K562 (cell line): ENCODE measurements at regions not wholly inside any gene's neighbourhood (a gene's known extent, or its start where the extent isn't known, plus 50 kb on each side); places are given as distances from the start of the nearest gene placed in this dataset.
A peak's percentile ranks its signal among the peaks of the same experiment; 100 is the strongest.

Experiments
- ATAC-seq: fragments of 200-7000 bp; cut with Tn5 transposase; 3 replicates; pipeline ENCODE4 v1.9.1; 2020; ENCODE audit warnings: moderate library complexity
- BruUV-seq: library from RNA; stranded (reverse); fragments of 400-500 nt; replicated peaks from 2 replicates; lab custom pipeline; 2021; lab: Mats Ljungman, UMichigan
- CTCF ChIA-PET: fragments of 300-600 bp; formaldehyde crosslinking; extraction: SDS; loops from one replicate; lab custom pipeline; 2021; ENCODE audit warnings: low intra/inter-chr PET ratio; lab: Yijun Ruan, JAX
- POLR2A ChIA-PET: fragments of 300-600, 350-650 bp; sonication (Branson Sonifier 250); formaldehyde crosslinking; extraction: SDS; loops from one replicate; lab custom pipeline; 2021; ENCODE audit warnings: antibody characterized with exemption, inconsistent platforms; lab: Yijun Ruan, JAX
- DNase-seq, 4 experiments: peaks; one replicate each; pipeline versions ENCODE4 v3.0.0 to v3.0.0-alpha.2; 2011 to 2018; ENCODE audit warnings: low spot score in 3 of 4, mixed read lengths in 3 of 4; ENCODE audit errors: extremely low read depth in 1 of 4
- FAIRE-seq: peaks from 2 replicates; lab custom pipeline; 2011; peaks lifted over from hg19 to GRCh38; lab: Jason Lieb, UNC
- H2AFZ ChIP-seq: 2 replicates; pipeline ENCODE4 v1.6.0; 2011; ENCODE audit warnings: low read depth, low read length, control low read depth, inconsistent platforms
- H3K27ac ChIP-seq: fragments of 200-600 bp; 3 replicates; pipeline ENCODE4 v1.8.0; 2011; ENCODE audit warnings: low read depth, mild to moderate bottlenecking, control low read depth, inconsistent platforms, low read length, moderate library complexity, mixed read lengths; ENCODE audit errors: extremely low read depth
- H3K27me3 ChIP-seq, 2 experiments: fragments of 300-600 bp in 1 of 2; 2 replicates in 1 of 2; 3 replicates in 1 of 2; pipeline versions ENCODE4 v1.6.0 to v1.8.0; 2011; ENCODE audit warnings: inconsistent platforms in 2 of 2, low read length in 2 of 2, mild to moderate bottlenecking in 1 of 2, mixed read lengths in 1 of 2, moderate library complexity in 1 of 2; ENCODE audit not compliant: control insufficient read depth in 2 of 2, insufficient read depth in 2 of 2
- H3K36me3 ChIP-seq: fragments of 300-600 bp; 3 replicates; pipeline ENCODE4 v1.8.0; 2011; ENCODE audit warnings: mild to moderate bottlenecking, low read length, inconsistent platforms; ENCODE audit not compliant: control insufficient read depth, insufficient read depth
- H3K4me1 ChIP-seq, 2 experiments: fragments of 200-600 bp in 1 of 2; replicated peaks in 1 of 2; 2 replicates in 1 of 2; 3 replicates in 1 of 2; pipeline versions ENCODE4 v1.5.1 to v1.8.0; 2011; ENCODE audit warnings: inconsistent platforms in 2 of 2, low read length in 2 of 2, mild to moderate bottlenecking in 1 of 2, mixed read lengths in 1 of 2, moderate library complexity in 1 of 2; ENCODE audit not compliant: control insufficient read depth in 2 of 2, insufficient read depth in 2 of 2
- H3K4me2 ChIP-seq: 2 replicates; pipeline ENCODE4 v1.6.1; 2011; ENCODE audit warnings: low read length, control low read depth, inconsistent platforms, mixed read lengths; ENCODE audit not compliant: insufficient read depth
- H3K4me3 ChIP-seq: fragments of 200-600 bp; sonication (generic), shearing (Covaris generic); 2 replicates; pipeline ENCODE4 v1.5.1; 2016; ENCODE audit warnings: control low read depth, inconsistent platforms
- H3K79me2 ChIP-seq: fragments of 200-600 bp; 3 replicates; pipeline ENCODE4 v1.8.0; 2011; ENCODE audit warnings: low read length, inconsistent platforms; ENCODE audit not compliant: control insufficient read depth, insufficient read depth
- H3K9ac ChIP-seq, 2 experiments: 2 replicates each; pipeline versions ENCODE4 v1.6.0 to v1.6.1; 2011; ENCODE audit warnings: low read depth in 2 of 2, low read length in 2 of 2, control low read depth in 1 of 2, inconsistent platforms in 1 of 2, mild to moderate bottlenecking in 1 of 2, mixed read lengths in 1 of 2; ENCODE audit not compliant: insufficient read depth in 1 of 2
- H3K9me1 ChIP-seq: one replicate; pipeline ENCODE4 v1.6.0; 2011; ENCODE audit warnings: inconsistent platforms, mild to moderate bottlenecking, low read length, moderate library complexity; ENCODE audit not compliant: control insufficient read depth, insufficient read depth
- H3K9me3 ChIP-seq: replicated peaks from 2 replicates; pipeline ENCODE4 v1.5.1; 2011; ENCODE audit warnings: low read depth, low read length, inconsistent platforms; ENCODE audit not compliant: control insufficient read depth, insufficient read depth
- H4K20me1 ChIP-seq: replicated peaks from 2 replicates; pipeline ENCODE4 v1.6.1; 2011; ENCODE audit warnings: low read length, inconsistent platforms, mixed read lengths; ENCODE audit not compliant: control insufficient read depth, insufficient read depth
- MAFK ChIP-seq: IDR thresholded peaks from 2 replicates; pipeline ENCODE4 v1.6.1; 2011; ENCODE audit warnings: low read length, improper control_type of control experiment
- MAZ ChIP-seq, 2 experiments: fragments of 450-650 bp in 1 of 2; sonication (generic) in 1 of 2; formaldehyde crosslinking; IDR thresholded peaks in 1 of 2; conservative IDR thresholded peaks in 1 of 2; 2 replicates each; pipeline versions ENCODE4 v1.4.0 to v1.5.0; 2020; ENCODE audit warnings: mild to moderate bottlenecking in 1 of 2, missing genetic modification reagents in 1 of 2
- MTF1 ChIP-seq: fragments of 250-450 bp; sonication (Bioruptor Pico); IDR thresholded peaks from 2 replicates; pipeline ENCODE4 v1.9.0; 2021; ENCODE audit warnings: moderate library complexity, mild to moderate bottlenecking, inconsistent platforms, borderline replicate concordance
- MXI1 ChIP-seq: IDR thresholded peaks from 2 replicates; pipeline ENCODE4 v1.6.1; 2011; ENCODE audit warnings: low read depth, mild to moderate bottlenecking, improper control_type of control experiment, low read length
- NBN ChIP-seq: fragments of 450-650 bp; IDR thresholded peaks from 2 replicates; pipeline ENCODE4 v1.6.1; 2016; ENCODE audit warnings: low read depth, mild to moderate bottlenecking
- ZSCAN32 ChIP-seq: fragments of 450-650 bp; formaldehyde crosslinking; IDR thresholded peaks from 2 replicates; pipeline ENCODE4 v1.4.0; 2020; ENCODE audit warnings: mild to moderate bottlenecking, moderate library complexity
- WGBS: fragments of 100-300 bp; shearing (Covaris generic); methylation state at CpG from one replicate; pipeline ENCODE4 v1.1.6; 2016; ENCODE audit warnings: low coverage, mixed read lengths; ENCODE audit not compliant: insufficient coverage; ENCODE audit errors: missing lambda C conversion rate; 5-methylcytosine and 5-hydroxymethylcytosine counted together
- in situ Hi-C: fragments of 300-500 bp; cut with MboI; formaldehyde crosslinking; loops from 4 replicates; pipeline ENCODE4 v1.15.0; 2018; ENCODE audit warnings: inconsistent platforms, mixed read lengths
- intact Hi-C: fragments of 100-400 bp; cut with micrococcal nuclease; formaldehyde crosslinking; loops from 2 replicates; pipeline ENCODE4 v1.14.2; 2022

GRCh38 chr12:73083736-73084135, 811.6 kb downstream of the TRHDE start:
- H3K36me3 ChIP-seq = no peaks in the 10 kb centered on the region
- no peak overlapping the region for H3K9ac ChIP-seq
- H3K9me1 ChIP-seq = no peaks in the 10 kb centered on the region
- WGBS = 4% methylated on average over 1 of the region's 1 CpG
- no peak overlapping the region for H3K4me3 ChIP-seq
- ChIA-PET CTCF (no interaction called here), POLR2A (no interaction called here)
- BruUV-seq = no TSS peak
- no peaks in the 10 kb centered on the region for H3K9me3 ChIP-seq
- intact Hi-C loops (no loop called here), in situ Hi-C loops (no loop called here)
- no peaks in the 10 kb centered on the region for H3K4me1 ChIP-seq
- no peak overlapping the region for H3K4me2 ChIP-seq
- H2AFZ ChIP-seq = no peak overlapping the region
- DNase-seq (no peak), FAIRE-seq (no peak), ATAC-seq (no peak)
- no peaks in the 10 kb centered on the region for H4K20me1 ChIP-seq
- peak; percentile 21; the same call in 1 of the 2 replicates for TF ChIP-seq MAFK
- no peak for TF ChIP-seq MXI1
- H3K27ac ChIP-seq = no peak overlapping the region
- H3K79me2 ChIP-seq = no peaks in the 10 kb centered on the region
- no peaks in the 10 kb centered on the region for H3K27me3 ChIP-seq

DNA sequence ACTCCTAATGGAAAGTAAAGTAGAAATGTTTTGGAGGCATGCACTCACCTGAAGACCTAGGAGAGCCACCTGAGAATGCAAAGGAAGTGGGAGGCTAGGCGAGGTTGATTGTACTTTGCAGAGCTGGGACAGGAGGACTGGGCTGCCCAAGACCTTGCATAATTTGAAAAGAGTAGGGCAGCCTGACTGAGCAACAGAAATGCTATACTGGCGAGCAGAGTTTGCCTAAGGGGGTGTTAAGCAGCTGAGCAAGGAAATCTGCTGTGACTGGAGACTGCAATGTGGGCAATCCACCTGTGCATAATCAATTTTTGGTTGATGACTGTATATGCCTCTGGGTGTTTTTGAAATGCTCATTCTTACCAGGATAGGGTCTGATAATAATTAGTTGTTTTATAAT, 834.1 kb downstream of the TRHDE start:
- Histone ChIP-seq H2AFZ (no peak overlapping the region), H3K27me3 (no peaks in the 10 kb centered on the region), H3K4me3 (no peak overlapping the region), H3K79me2 (no peaks in the 10 kb centered on the region), H3K9ac (no peak overlapping the region), H3K4me2 (no peak overlapping the region), H3K9me1 (no peaks in the 10 kb centered on the region), H3K9me3 (no peaks in the 10 kb centered on the region), H3K27ac (no peak overlapping the region), H4K20me1 (no peaks in the 10 kb centered on the region), H3K36me3 (no peaks in the 10 kb centered on the region), H3K4me1 (no peaks in the 10 kb centered on the region)
- CTCF ChIA-PET = no interaction called here
- no TSS peak for BruUV-seq
- FAIRE-seq (no peak), ATAC-seq (no peak), DNase-seq (no peak)
- in situ Hi-C loops (no loop called here), intact Hi-C loops (no loop called here)
- POLR2A ChIA-PET = no interaction called here
- WGBS = 0% methylated on average over 2 of the region's 2 CpGs
- TF ChIP-seq ZSCAN32 (no peak), MTF1 (CRISPR knock-in tag) (no peak), MAZ (CRISPR knock-in tag; conservative IDR thresholded peaks at IDR 0.05 in 1 of 2, IDR thresholded peaks at IDR 0.05 in 1 of 2) (no peak), NBN (no peak)
